ENCODE measurements at regions not wholly inside any gene's neighbourhood (a gene's known extent, or its start where the extent isn't known, plus 50 kb on each side); places are given as distances from the start of the nearest gene placed in this dataset.
"Not testable (repeated sequence)": the region's sequence is repeated elsewhere in the genome, so short reads cannot be mapped to it uniquely, and the experiment has no call there.

DNA sequence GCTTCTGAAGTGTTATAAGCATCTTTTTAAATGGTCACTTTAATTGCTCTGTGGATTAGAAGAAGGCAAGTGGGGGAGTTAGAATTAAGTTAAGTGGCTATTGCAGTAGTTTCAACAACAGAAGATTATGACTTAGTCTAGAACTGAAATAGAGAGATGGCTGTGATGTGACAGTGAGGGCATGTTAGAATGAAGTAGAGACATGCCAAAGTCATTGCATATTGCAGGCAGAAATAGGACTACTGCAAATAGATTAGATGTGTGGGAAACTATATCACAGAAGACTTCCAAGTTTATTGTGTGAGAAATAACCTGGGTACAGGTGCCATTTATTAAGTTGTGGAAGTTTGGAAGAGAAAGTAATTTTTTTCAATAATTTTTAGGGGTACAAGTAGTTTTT lies 187.4 kb upstream of the FOLH1 start:
- TF ChIP-seq, protein P1, sequence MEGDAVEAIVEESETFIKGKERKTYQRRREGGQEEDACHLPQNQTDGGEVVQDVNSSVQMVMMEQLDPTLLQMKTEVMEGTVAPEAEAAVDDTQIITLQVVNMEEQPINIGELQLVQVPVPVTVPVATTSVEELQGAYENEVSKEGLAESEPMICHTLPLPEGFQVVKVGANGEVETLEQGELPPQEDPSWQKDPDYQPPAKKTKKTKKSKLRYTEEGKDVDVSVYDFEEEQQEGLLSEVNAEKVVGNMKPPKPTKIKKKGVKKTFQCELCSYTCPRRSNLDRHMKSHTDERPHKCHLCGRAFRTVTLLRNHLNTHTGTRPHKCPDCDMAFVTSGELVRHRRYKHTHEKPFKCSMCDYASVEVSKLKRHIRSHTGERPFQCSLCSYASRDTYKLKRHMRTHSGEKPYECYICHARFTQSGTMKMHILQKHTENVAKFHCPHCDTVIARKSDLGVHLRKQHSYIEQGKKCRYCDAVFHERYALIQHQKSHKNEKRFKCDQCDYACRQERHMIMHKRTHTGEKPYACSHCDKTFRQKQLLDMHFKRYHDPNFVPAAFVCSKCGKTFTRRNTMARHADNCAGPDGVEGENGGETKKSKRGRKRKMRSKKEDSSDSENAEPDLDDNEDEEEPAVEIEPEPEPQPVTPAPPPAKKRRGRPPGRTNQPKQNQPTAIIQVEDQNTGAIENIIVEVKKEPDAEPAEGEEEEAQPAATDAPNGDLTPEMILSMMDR (IDR thresholded peaks at IDR 0.05), result not testable (repeated sequence)
- TF ChIP-seq POLR2A, EP300 (IDR thresholded peaks at IDR 0.05): not testable (repeated sequence)
